ENCODE measurements at regions not wholly inside any gene's neighbourhood (a gene's known extent, or its start where the extent isn't known, plus 50 kb on each side); places are given as distances from the start of the nearest gene placed in this dataset.

DNA sequence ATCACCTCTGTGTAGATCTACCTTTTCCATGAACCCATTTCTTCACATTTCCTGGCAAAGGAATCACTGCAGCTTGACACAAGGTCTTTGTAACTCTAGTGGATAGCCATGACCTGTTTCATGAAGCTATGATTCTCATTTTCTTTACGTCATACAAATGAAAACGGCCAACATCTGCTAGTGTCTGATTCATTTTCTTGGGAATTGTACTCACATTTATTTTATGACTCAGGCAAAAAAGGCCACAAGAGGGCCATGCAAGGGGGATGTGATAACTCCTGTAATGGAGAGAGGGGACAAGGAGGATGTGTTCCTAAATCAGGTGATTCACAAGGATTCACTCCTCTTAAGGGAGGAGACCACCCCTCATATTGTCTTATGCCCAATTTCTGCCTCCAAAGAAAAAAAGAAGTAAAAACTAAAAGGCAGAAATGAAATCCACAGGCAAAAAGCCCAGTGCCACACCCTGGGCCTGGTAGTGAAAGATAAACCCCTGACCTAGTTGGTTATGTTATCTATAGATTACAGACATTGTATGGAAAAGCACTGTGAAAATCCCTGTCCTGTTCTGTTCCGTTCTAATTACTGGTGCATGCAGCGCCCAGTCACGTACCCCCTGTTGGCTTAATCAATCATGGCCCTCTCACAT, 249.9 kb downstream of the IPMK start:
- POLR2A ChIA-PET (ENCODE audit: low non-redundant PET), result no interaction called here
- no TSS peak for BruUV-seq (replicated peaks)
- CTCF ChIA-PET, result no interaction called here
- H3K36me3 ChIP-seq (ENCODE audit: insufficient read depth, low read length, poor library complexity, severe bottlenecking), result no peaks in the 10 kb centered on the region
- no peak overlapping the region for H3K4me3 ChIP-seq (ENCODE audit: low read depth, low read length, poor library complexity, severe bottlenecking)
- DNase-seq (ENCODE audit: low spot score), result no peak
- no peaks in the 10 kb centered on the region for H3K9me3 ChIP-seq (ENCODE audit: low read depth, low read length, poor library complexity, severe bottlenecking)
- H3K4me1 ChIP-seq (ENCODE audit: insufficient read depth, low read length, poor library complexity, severe bottlenecking), result no peaks in the 10 kb centered on the region
- H3K27me3 ChIP-seq (replicated peaks; ENCODE audit: insufficient read depth, low read depth, low read length, poor library complexity), result peaks cover 3% of the 10 kb centered on the region
- TF ChIP-seq EZH2 (IDR thresholded peaks at IDR 0.05; ENCODE audit: borderline replicate concordance, low read depth, low read length, poor library complexity, severe bottlenecking) (no peak), CTCF (conservative IDR thresholded peaks at IDR 0.05; ENCODE audit: low read depth, low read length) (no peak)
- intact Hi-C loops (cut with micrococcal nuclease; ENCODE audit: unreplicated experiment), result no loop called here
- no peak overlapping the region for H3K27ac ChIP-seq (ENCODE audit: low read depth, low read length, poor library complexity, severe bottlenecking)

DNA sequence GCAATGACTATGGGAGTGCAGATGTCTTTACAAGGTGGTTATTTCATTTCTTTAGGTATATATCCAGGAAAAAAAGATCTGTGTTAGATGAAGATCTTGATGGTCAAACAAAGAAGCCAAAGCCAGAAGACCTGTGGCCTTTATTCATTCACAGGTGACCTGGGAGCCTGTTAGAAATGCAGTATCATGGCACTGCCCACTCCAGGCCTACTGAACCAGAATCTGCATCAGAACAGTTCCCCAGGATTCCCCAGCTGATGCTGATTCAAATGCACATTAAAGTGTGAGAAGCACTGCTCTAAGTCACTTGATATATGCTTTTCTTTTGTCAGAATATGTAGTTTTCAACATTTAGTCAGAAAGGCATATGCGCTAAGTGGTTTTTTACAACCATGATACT, 251.1 kb downstream of the IPMK start:
- no peaks in the 10 kb centered on the region for H3K4me1 ChIP-seq (ENCODE audit: insufficient read depth, low read length, poor library complexity, severe bottlenecking)
- no peaks in the 10 kb centered on the region for H3K36me3 ChIP-seq (ENCODE audit: insufficient read depth, low read length, poor library complexity, severe bottlenecking)
- intact Hi-C loops (cut with micrococcal nuclease; ENCODE audit: unreplicated experiment), result no loop called here
- H3K9me3 ChIP-seq (ENCODE audit: low read depth, low read length, poor library complexity, severe bottlenecking), result no peaks in the 10 kb centered on the region
- DNase-seq (ENCODE audit: low spot score), result no peak
- no peak overlapping the region for H3K27ac ChIP-seq (ENCODE audit: low read depth, low read length, poor library complexity, severe bottlenecking)
- H3K27me3 ChIP-seq (replicated peaks; ENCODE audit: insufficient read depth, low read depth, low read length, poor library complexity), result peaks cover 3% of the 10 kb centered on the region
- no peak for TF ChIP-seq CTCF (conservative IDR thresholded peaks at IDR 0.05; ENCODE audit: low read depth, low read length)
- no peak for TF ChIP-seq EZH2 (IDR thresholded peaks at IDR 0.05; ENCODE audit: borderline replicate concordance, low read depth, low read length, poor library complexity, severe bottlenecking)
- ChIA-PET CTCF (no interaction called here), POLR2A (ENCODE audit: low non-redundant PET) (no interaction called here)
- no peak overlapping the region for H3K4me3 ChIP-seq (ENCODE audit: low read depth, low read length, poor library complexity, severe bottlenecking)
- no TSS peak for BruUV-seq (replicated peaks)

- ChIA-PET POLR2A (ENCODE audit: low non-redundant PET) (no interaction called here), CTCF (no interaction called here)
- no peak for TF ChIP-seq CTCF (conservative IDR thresholded peaks at IDR 0.05; ENCODE audit: low read depth, low read length)
- no peak for TF ChIP-seq EZH2 (IDR thresholded peaks at IDR 0.05; ENCODE audit: borderline replicate concordance, low read depth, low read length, poor library complexity, severe bottlenecking)
- Histone ChIP-seq H3K9me3 (ENCODE audit: low read depth, low read length, poor library complexity, severe bottlenecking) (no peaks in the 10 kb centered on the region), H3K27me3 (replicated peaks; ENCODE audit: insufficient read depth, low read depth, low read length, poor library complexity) (peaks cover 3% of the 10 kb centered on the region), H3K36me3 (ENCODE audit: insufficient read depth, low read length, poor library complexity, severe bottlenecking) (no peaks in the 10 kb centered on the region), H3K4me3 (ENCODE audit: low read depth, low read length, poor library complexity, severe bottlenecking) (no peak overlapping the region), H3K4me1 (ENCODE audit: insufficient read depth, low read length, poor library complexity, severe bottlenecking) (no peaks in the 10 kb centered on the region), H3K27ac (ENCODE audit: low read depth, low read length, poor library complexity, severe bottlenecking) (no peak overlapping the region)
- no peak for DNase-seq (ENCODE audit: low spot score)
- intact Hi-C loops (cut with micrococcal nuclease; ENCODE audit: unreplicated experiment), result no loop called here
- no TSS peak for BruUV-seq (replicated peaks)
Measured at GRCh38 chr10:58014436-58014835, 253.3 kb downstream of the IPMK start.
